Right kidney (tissue), 1 donor: ENCODE measurements at regions not wholly inside any gene's neighbourhood (a gene's known extent, or its start where the extent isn't known, plus 50 kb on each side); places are given as distances from the start of the nearest gene placed in this dataset.
"Not testable (repeated sequence)": the region's sequence is repeated elsewhere in the genome, so short reads cannot be mapped to it uniquely, and the experiment has no call there.

Experiments
- DNase-seq: peaks from one replicate; pipeline ENCODE4 v3.0.0-alpha.2; 2016

GRCh38 chr5:27103486-27103885 is 65.1 kb upstream of the CDH9 start:
- DNase-seq = no peak

DNA sequence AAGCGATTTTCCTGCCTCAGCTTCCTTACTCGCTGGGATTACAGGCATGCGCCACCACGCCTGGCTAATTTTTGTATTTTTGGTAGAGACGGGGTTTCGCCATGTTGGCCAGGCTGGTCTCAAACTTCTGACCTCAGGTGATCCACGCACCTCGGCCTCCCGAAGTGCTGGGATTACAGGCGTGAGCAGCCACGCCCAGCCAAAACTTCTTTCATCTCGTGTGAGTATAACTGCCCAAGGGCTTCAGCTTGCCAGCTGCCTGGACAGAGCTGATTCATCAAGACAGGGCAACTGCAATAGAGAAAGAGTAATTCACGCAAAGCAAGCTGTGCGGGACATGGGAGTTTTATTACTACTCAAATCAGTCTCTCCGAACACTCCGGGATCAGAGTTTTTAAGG is 57.4 kb upstream of the CDH9 start:
- not testable (repeated sequence) for DNase-seq

GRCh38 chr5:27093279-27093678 is 54.9 kb upstream of the CDH9 start:
- DNase-seq = no peak

DNA sequence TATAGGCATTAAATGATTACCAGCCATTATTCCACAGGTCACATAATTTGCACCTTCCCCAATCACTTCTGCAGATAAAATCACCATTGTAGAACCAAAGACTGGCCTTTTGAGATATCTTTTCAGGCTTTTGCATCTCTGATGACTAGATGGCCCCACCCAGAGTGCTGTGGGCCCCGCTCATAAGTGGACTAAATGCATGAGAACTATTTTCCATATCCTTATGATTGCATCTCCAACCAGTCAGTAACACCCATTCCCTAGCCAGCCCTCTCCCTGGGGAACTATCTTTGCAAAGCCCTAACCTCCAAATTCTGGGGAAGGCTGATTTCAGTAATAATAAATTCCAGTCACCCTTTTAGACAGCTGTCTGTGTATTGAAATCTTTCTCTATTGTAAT is 53.5 kb upstream of the CDH9 start:
- no peak for DNase-seq

DNA sequence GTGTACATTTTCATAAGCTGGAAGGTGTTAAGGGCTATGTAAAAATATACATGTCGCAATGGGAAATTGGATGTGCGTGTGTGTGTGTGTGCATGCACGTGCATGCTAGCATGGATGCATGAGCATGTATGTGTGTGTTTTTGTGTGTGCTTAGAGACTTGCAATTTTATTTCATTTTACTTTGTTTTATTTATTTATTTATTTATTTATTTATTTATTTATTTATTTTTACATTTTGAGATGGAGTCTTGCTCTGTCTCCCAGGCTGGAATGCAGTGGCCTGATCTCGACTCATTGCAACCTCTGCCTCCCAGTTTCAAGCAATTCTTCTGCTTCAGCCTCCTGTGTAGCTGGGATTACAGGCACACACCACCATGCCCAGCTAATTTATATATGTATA is 50.4 kb upstream of the CDH9 start:
- DNase-seq = not testable (repeated sequence)
